Liver (tissue), 3 donors: ENCODE measurements at regions not wholly inside any gene's neighbourhood (a gene's known extent, or its start where the extent isn't known, plus 50 kb on each side); places are given as distances from the start of the nearest gene placed in this dataset.

Source experiments
- CTCF ChIP-seq: fragments of 150-350 bp; IDR thresholded peaks from 2 replicates; pipeline ENCODE4 v1.5.1; 2017; ENCODE audit warnings: improper control_type of control experiment, low read depth, low read length; ENCODE audit not compliant: missing input control
- EGR1 ChIP-seq, 2 donors: IDR thresholded peaks; 2 replicates each; pipeline ENCODE4 v1.6.1; 2016 to 2018; ENCODE audit warnings: antibody characterized with exemption in 2 of 2, low read depth in 2 of 2
- GABPA ChIP-seq, 2 donors: IDR thresholded peaks in 1 of 2; conservative IDR thresholded peaks in 1 of 2; 2 replicates each; pipeline ENCODE4 v1.6.1; 2016; ENCODE audit warnings: antibody characterized with exemption in 2 of 2, mild to moderate bottlenecking in 1 of 2, moderate library complexity in 1 of 2
- JUND ChIP-seq, 2 donors: IDR thresholded peaks; 2 replicates each; pipeline ENCODE4 v1.6.1; 2016; ENCODE audit warnings: antibody characterized with exemption in 2 of 2
- NR2F2 ChIP-seq: IDR thresholded peaks from 2 replicates; pipeline ENCODE4 v1.6.1; 2016; ENCODE audit warnings: antibody characterized with exemption
- RXRA ChIP-seq, 2 donors: IDR thresholded peaks; 2 replicates each; pipeline ENCODE4 v1.6.1; 2017 to 2018; ENCODE audit warnings: antibody characterized with exemption in 2 of 2, mild to moderate bottlenecking in 1 of 2
- TAF1 ChIP-seq: conservative IDR thresholded peaks from 2 replicates; pipeline ENCODE4 v1.6.1; 2016; ENCODE audit warnings: antibody characterized with exemption, mild to moderate bottlenecking
- TF ChIP-seq, protein P1 (sequence below): IDR thresholded peaks from 2 replicates; pipeline ENCODE4 v1.6.1; 2016; ENCODE audit warnings: antibody characterized with exemption
- donor health status: healthy.
- donor health status: healthy.

DNA sequence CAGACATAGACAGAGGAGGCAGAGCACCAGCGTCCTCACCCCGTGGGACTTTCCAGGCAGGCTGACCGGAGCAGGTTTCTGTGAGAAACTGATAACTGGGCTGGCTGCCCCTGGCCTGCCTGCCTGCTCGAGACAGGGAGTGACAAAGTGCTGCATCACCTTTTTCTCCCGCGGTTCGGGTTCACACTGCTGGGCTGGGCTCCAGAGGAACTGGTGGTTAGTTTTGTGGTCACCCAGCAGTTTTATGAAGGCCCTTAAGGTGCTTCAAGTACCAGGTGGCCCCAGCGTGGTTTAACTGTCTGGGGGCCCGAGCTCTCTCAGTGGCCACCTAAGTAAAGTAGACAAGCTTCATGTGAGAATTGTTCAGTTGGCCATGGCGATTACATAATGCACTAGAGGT lies 1073.6 kb downstream of the BCL11B start:
- no peak for TF ChIP-seq CTCF
- TF ChIP-seq TAF1 = no peak
- TF ChIP-seq RXRA (IDR thresholded peaks at IDR 0.05) = no peak
- TF ChIP-seq NR2F2 = no peak
- TF ChIP-seq, protein P1, sequence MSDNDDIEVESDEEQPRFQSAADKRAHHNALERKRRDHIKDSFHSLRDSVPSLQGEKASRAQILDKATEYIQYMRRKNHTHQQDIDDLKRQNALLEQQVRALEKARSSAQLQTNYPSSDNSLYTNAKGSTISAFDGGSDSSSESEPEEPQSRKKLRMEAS = no peak
- TF ChIP-seq EGR1 (IDR thresholded peaks at IDR 0.05; ENCODE audit: low read depth in 2 of 2) = no peak
- no peak for TF ChIP-seq GABPA (IDR thresholded peaks at IDR 0.05 in 1 of 2, conservative IDR thresholded peaks at IDR 0.05 in 1 of 2)
- no peak for TF ChIP-seq JUND (IDR thresholded peaks at IDR 0.05)
